GM18870 (cell line): ENCODE measurements at regions not wholly inside any gene's neighbourhood (a gene's known extent, or its start where the extent isn't known, plus 50 kb on each side); places are given as distances from the start of the nearest gene placed in this dataset.

Source experiments
- ATAC-seq: cut with Tn5 transposase; IDR thresholded peaks from one replicate; pipeline ENCODE4 v1.9.1; 2021; ENCODE audit warnings: moderate library complexity; ENCODE audit not compliant: unreplicated experiment

DNA sequence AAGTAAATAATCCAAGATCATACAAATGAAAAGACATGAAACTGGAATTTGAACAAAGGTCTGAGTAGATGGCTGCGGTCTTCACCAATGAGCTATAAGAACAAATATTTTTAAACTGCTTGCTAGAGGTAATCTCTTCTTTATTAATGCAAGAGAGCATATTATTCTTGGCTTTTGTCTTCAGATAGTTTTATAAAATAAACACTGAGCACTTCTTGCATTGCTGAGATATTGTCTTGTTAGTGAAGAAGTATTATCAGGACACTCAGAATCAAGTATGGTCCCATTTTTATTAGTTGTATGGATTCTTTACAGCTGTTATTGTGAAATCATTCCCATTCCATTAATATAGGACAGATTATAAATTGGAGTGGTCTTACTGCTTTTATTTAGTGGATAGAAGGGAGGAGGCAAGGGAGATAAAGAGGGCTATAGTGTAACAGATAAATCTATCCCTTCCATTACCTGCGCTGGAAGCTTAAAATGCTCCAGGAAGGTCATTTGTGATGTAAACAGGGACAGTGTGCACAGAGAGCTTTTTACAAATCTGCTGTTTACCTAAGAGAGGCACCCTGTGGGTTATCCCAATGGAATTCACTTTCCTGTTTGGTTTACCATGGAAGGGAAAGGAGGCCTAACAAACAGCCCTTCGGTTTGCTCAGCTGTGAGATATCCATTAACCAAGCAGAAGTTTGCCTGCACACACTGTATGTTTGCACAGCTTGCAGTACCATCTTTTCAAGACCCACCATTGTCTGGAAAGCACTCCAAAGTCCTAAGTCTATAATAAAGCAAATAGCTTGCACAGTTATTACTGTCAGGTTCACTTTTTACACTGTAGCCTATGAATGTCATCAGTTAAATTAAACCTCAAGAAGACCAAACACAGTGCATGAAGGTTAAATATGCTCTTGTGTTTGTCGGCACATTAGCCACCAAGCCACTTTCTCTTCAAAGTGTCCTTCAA is 347.7 kb upstream of the TGFBR2 start:
- no peak for ATAC-seq

- no peak for ATAC-seq
Measured at GRCh38 chr3:30259730-30260129, 346.7 kb upstream of the TGFBR2 start.

DNA sequence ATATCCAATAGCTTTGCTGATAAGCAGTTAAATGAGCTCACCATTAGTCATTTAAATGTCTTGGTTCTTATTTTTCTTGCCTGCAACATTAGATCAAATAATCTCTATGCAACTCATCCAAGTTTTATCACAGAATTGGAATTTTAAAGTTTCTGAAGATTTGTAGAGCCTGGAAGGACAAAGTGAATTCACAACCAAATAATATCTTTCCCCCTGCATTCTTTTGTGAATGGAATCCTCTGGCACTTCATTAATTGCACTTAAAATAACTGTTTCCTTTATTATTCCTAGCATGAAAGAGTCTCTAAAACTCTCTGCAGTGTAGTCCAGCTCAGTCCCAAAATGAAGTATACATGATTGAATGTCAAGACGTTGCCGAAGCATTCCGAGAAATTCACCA is 345.6 kb upstream of the TGFBR2 start:
- no peak for ATAC-seq

DNA sequence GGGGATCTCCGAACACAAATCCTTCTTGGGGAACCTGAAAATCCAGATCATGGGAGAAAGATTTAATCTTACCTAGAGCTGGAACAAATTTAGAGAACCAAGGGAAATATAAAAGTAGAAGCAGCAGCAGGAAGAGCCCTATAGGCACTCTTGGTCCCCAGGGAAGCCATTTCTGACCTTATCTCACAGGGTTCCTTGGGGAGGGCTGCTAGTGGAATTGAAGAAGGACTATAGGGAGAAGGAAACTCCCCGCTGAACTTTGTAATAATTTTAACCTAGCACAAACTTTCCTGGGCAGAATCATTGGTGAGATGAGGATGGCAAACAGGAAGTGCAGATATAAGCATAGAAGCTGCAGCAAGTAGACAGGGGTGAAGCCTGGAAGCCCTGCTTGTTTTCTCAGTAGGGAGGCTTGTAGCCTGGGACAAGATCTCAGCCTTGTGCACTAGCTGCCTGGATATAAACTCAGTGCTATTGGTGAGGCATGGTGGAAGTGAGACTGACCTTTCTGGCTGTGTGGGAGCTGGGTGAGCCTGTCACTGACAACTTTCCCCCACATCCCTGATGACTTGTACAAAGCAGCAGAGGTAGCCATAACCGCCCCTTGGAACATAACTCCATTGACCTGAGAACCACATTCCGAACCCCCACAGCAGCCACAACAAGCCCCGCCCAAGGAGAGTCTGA is 343.0 kb upstream of the TGFBR2 start:
- ATAC-seq: no peak

DNA sequence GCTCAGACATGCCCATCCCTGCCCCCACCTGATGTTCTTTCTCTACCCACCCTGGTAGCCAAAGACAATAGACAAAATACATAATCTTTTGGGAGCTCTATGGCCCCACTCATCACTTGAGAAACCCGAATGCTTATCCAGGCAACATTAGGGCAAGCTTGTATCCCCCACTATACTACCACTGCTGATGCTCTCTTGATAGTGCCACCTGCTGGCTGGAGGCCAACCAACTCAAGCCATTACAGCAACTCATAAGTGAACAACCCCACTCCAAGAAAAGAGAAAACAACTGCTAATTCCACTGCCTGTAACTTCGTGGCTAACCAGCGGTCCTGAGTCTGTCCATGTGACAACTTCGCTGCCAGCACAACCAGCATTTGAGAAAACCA is 342.5 kb upstream of the TGFBR2 start:
- no peak for ATAC-seq

DNA sequence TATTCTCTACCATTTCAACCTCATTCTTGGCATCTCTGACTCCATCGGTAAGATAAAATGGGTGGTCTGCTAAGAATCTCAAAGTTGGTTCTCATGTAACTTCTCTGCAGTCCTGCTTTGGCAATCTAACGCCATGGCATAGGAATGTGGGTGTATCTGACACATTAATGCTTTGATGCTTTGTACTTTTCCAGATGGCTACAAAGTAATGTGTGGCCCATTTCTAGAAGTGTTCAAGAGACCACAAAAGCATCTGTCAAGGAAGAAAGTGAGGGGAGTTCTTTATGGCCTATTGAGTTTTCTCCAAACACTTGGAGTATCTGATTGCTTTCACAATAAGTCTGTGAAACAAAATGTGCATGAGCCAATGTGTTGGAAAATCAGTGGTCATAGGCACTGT is 339.9 kb upstream of the TGFBR2 start:
- no peak for ATAC-seq

- no peak for ATAC-seq
Measured at GRCh38 chr3:30268288-30268687, 338.1 kb upstream of the TGFBR2 start.

GRCh38 chr3:30269751-30270445 is 336.5 kb upstream of the TGFBR2 start:
- peak; percentile 72 for ATAC-seq

DNA sequence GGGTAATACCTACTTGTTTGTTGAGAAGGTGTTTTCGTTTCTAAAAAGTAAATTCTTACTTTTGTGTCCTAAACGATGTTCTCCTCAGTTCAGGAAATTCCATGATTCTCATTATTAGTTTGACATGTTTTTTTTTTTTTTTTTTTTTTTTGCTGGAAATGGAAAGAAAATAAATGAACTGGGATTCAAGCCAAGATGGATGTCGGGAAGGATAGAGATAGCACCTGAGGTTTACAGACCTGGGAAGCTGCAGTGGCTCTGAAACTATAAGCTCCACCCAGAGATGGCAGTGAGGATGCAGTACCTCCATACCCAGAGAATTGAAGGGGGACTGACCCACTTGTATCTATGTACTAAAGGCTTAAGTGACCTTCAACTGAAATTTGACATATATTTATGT is 334.6 kb upstream of the TGFBR2 start:
- ATAC-seq: no peak

- ATAC-seq: no peak
Measured at GRCh38 chr3:30273304-30274072, 332.9 kb upstream of the TGFBR2 start.

DNA sequence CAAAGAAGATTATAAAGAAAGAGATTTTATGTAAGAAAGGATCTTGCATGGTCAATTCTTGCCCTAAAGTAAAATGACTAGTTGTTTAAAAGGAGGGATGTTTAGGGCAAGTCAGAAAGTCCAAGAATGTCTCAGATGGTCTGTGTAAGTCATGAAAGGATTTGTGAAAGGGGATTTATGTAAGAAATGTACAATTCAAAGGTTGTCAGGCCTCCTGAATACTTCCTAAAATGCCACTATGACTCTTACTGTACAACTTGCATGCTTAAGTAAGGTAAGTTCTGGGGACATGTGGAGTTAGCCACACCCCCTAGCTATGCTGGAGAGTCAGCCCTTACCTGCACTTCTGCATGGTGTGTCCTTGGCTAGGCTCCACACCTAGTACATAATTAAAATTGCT is 328.9 kb upstream of the TGFBR2 start:
- no peak for ATAC-seq

GRCh38 chr3:30281526-30281925 is 324.9 kb upstream of the TGFBR2 start:
- ATAC-seq: no peak

DNA sequence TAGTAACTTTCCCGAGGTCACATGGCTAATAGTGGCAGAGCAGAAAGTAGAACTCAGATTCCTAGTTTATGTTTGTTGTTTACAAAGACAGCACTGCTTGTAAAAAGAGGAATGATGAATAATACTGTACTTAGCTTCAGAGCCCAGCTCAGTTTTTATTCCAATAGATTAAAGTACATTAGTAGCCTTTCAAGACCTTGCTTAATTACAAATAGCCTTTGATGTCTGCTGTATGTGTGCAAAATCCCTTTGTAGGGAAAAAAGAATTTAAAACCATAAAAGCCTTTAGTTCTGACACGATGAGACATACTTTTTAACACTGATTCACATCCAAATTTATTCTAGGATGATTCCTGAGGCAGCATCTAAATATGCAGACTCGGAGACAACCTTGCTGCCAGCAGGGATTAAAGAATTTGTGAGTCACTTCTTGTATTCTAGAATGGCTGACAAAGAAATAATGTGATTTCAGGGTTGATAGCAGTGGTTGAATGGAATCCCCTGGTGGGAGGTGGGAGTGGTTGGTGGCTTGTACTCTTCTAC is 324.2 kb upstream of the TGFBR2 start:
- no peak for ATAC-seq

- ATAC-seq: no peak
Measured at GRCh38 chr3:30285188-30286006, 321.0 kb upstream of the TGFBR2 start.

DNA sequence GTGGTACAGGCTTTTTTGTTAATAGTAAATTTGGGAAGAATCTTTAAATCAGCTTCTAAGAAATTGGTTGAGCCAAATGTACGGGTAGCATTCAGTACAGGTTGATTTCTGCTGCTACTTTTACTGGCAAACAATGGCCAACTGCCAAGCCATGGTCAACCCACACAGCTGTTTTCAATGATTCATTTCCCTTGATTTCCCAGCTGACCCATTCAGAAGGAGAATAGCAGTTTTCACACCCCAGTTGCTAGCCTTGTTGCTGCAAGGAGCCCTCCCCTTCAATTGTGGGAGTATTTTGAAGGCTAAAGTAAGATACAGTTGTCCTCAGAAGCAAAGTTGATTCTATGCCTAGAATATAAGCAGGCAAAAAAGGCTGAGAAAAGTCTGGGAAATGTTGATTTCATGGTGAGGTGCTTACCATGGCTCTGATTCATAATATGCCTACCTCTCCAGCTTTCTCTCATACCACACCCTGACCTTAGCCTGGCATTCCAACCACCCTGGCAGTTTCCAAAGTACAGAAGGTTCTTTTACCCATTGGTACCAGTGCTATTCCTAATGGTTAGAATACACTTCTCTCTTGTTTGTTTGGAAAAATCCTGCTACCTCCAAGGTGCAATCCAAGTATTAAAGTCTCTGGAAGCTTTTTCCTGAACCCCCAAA is 320.3 kb upstream of the TGFBR2 start:
- no peak for ATAC-seq

DNA sequence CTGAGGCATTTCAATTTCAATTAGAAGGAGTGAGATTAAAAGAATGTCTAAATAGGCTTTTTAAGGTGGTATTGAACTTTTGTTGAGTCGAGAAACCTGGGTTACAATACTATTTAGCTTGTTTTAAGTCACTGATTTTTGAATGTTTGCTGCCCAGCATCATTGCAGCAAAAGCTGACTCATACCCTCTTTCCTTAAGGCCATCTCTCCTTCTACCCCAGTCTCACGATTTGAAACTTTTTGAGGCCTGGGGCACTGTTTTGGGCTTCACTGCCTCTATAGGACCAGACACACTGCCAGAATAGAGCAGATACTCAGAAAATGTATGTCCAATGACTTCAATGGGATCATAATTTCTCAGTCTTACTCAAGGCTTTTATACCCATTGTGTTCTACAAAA is 319.6 kb upstream of the TGFBR2 start:
- ATAC-seq: no peak

DNA sequence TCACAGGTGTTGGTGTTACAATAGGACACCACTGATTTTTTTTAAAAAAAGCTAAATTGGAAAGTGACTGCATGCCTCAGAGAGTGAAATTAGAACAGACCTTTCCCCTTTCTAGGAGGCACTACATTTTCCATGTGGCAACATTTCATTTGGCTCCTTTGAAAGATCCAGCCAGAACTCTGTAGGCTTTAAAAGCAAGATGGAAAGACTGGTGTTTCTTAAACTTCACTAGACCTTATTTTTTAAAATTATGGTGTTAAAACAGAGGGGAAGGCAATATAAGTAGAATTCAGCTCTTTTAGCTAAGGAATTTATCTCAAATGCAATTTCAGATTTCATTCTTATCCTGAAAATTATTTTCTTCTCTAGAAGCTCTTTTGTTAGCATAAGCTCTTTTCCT is 317.6 kb upstream of the TGFBR2 start:
- no peak for ATAC-seq

DNA sequence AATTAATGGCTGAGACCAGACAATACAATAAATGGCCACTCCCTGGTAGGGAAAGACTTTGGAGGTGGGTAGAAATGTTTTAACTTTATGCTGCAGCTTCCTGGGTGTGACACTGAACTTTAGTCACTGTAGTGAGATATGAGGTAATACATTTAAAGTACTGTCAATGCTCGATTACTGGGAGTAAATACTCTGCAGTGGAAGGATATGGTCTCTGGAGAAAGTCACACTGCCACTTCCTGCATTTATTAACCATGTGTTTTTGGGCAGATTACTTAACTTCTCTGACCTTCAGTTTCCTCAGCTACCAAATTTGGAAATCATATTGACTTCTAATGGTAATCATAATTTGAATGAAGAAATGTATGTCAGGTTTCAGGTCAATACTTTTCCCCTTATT is 317.1 kb upstream of the TGFBR2 start:
- no peak for ATAC-seq

- no peak for ATAC-seq
Measured at GRCh38 chr3:30289766-30290165, 316.6 kb upstream of the TGFBR2 start.
